ENCODE measurements at regions not wholly inside any gene's neighbourhood (a gene's known extent, or its start where the extent isn't known, plus 50 kb on each side); places are given as distances from the start of the nearest gene placed in this dataset.

DNA sequence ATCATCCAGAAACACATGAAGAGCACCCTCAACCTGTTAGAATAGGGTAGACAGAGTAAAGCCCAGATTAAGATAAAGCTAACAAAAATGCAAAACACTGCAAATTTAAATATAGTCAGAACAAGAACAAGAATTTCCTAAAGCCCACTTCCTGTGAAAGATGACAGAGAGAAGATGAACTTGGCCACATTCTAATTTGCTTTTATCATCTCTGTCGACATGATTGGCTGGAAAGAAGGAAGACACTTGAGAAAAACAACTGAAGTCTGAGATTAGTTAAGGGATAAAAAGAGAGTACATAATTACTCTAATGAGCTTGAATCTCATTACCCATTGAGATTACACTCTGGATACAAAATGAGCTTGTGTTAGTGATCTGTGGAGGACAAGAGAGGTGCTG is 537.6 kb downstream of the KLF5 start:
- TF ChIP-seq EZH2 (IDR thresholded peaks at IDR 0.05; ENCODE audit: borderline replicate concordance, low read length): no peak
- TF ChIP-seq CTCF (IDR thresholded peaks at IDR 0.05; ENCODE audit: low read length): no peak
